ENCODE measurements at regions not wholly inside any gene's neighbourhood (a gene's known extent, or its start where the extent isn't known, plus 50 kb on each side); places are given as distances from the start of the nearest gene placed in this dataset.

DNA sequence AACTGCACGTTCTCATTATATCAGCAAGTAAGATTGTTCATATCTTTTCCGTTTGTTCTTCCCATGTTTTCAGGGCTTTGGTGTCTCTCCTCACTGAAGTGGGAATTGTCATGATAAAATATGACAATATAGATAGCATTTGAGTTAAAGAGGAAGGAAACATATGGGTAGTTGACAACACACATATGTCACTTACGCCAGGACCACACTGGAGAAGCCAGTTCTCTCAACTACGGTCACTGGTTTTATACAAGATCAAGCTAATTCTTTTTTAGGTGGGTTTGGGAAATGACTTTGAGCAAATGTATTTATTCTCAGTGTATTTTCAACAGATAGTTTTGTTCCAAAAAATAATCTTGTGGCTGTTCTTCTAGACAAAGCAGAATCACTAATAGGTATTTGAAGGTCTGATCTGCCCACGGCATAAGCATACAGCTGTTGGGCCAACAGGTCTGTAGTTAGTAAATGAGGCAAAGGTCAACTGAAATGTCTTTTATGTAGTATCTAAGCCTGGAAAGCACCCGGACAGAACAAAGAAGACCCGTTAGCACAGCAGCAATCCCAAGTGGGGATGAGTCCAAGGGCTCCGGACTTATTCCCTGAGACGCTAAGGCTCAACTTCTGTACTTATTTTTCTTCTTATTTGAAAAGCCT is 433.6 kb upstream of the ZP4 start:
- TF ChIP-seq POLR2AphosphoS5 (IDR thresholded peaks at IDR 0.05) = no peak
- no peak for TF ChIP-seq POLR2A (IDR thresholded peaks at IDR 0.05)
- TF ChIP-seq, protein P1, sequence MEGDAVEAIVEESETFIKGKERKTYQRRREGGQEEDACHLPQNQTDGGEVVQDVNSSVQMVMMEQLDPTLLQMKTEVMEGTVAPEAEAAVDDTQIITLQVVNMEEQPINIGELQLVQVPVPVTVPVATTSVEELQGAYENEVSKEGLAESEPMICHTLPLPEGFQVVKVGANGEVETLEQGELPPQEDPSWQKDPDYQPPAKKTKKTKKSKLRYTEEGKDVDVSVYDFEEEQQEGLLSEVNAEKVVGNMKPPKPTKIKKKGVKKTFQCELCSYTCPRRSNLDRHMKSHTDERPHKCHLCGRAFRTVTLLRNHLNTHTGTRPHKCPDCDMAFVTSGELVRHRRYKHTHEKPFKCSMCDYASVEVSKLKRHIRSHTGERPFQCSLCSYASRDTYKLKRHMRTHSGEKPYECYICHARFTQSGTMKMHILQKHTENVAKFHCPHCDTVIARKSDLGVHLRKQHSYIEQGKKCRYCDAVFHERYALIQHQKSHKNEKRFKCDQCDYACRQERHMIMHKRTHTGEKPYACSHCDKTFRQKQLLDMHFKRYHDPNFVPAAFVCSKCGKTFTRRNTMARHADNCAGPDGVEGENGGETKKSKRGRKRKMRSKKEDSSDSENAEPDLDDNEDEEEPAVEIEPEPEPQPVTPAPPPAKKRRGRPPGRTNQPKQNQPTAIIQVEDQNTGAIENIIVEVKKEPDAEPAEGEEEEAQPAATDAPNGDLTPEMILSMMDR (IDR thresholded peaks at IDR 0.05) = no peak

DNA sequence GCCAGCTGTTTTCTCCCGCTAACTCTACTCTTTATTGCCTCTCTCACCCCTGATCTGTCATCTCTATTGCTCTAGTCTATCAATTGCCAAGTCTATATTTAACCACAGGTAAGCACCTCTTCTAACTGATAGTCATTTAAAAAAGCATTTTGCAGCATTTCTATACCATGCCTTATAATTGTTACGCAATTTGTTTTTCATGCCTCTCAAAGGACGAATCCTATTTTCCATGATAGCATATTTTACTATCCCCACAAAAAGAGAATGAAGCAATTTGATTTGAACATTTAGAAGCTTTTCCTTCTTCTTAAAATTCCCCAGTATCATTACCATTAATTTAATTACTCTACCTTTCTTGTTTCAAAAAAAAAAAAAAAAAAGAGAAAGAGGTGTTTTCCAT is 432.8 kb upstream of the ZP4 start:
- H3K9me3 ChIP-seq = no peaks in the 10 kb centered on the region
- H3K4me1 ChIP-seq (replicated peaks) = no peaks in the 10 kb centered on the region
- no peaks in the 10 kb centered on the region for H3K36me3 ChIP-seq
- no peak overlapping the region for H3K4me3 ChIP-seq
- intact Hi-C loops (cut with DNase I) = no loop called here
- no peak for TF ChIP-seq POLR2A (IDR thresholded peaks at IDR 0.05)
- TF ChIP-seq, protein P1 (IDR thresholded peaks at IDR 0.05) = no peak
- TF ChIP-seq POLR2AphosphoS5 (IDR thresholded peaks at IDR 0.05) = no peak
- 85% methylated on average over 3 of the region's 3 CpGs for WGBS
- H3K27ac ChIP-seq = no peak overlapping the region
- H3K27me3 ChIP-seq (replicated peaks; ENCODE audit: insufficient read depth) = no peaks in the 10 kb centered on the region
- no peak for DNase-seq (ENCODE audit: low spot score)

More for the DNA sequence above, 433.6 kb upstream of the ZP4 start:
- H3K27me3 ChIP-seq (replicated peaks; ENCODE audit: insufficient read depth) = no peaks in the 10 kb centered on the region
- intact Hi-C loops (cut with DNase I) = no loop called here
- no peak overlapping the region for H3K27ac ChIP-seq
- no peak overlapping the region for H3K4me3 ChIP-seq
- no peaks in the 10 kb centered on the region for H3K9me3 ChIP-seq
- no peak for DNase-seq (ENCODE audit: low spot score)
- no peaks in the 10 kb centered on the region for H3K36me3 ChIP-seq
- 83% methylated on average over 9 of the region's 9 CpGs for WGBS
- H3K4me1 ChIP-seq (replicated peaks) = no peaks in the 10 kb centered on the region

DNA sequence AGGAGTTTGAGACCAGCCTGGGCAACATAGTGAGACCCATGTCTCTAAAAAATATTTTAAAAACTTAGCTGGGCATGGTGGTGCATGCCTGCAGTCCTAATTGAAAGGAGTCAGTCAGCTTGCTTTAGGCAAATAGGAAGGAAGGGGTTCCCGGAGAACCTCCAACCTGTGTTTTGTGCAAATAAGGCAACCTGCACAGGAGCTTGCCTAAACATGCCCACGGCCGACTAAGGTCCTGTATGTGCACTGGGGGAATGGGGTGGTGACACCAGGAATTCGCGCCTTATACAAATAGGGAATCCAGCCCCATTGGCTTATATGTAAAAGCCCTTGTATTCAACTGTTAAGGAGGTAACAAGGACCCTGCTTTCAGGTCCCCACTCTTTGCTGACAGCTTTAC is 429.2 kb upstream of the ZP4 start:
- intact Hi-C loops (cut with DNase I) = no loop called here
- Histone ChIP-seq H3K36me3 (no peaks in the 10 kb centered on the region), H3K27ac (no peak overlapping the region), H3K27me3 (replicated peaks; ENCODE audit: insufficient read depth) (no peaks in the 10 kb centered on the region), H3K4me1 (replicated peaks) (no peaks in the 10 kb centered on the region), H3K9me3 (no peaks in the 10 kb centered on the region), H3K4me3 (no peak overlapping the region)
- DNase-seq (ENCODE audit: low spot score) = no peak
- TF ChIP-seq, protein P1 (IDR thresholded peaks at IDR 0.05) = no peak
- no peak for TF ChIP-seq POLR2A (IDR thresholded peaks at IDR 0.05)
- TF ChIP-seq POLR2AphosphoS5 (IDR thresholded peaks at IDR 0.05) = no peak
- 53% methylated on average over 5 of the region's 5 CpGs for WGBS

DNA sequence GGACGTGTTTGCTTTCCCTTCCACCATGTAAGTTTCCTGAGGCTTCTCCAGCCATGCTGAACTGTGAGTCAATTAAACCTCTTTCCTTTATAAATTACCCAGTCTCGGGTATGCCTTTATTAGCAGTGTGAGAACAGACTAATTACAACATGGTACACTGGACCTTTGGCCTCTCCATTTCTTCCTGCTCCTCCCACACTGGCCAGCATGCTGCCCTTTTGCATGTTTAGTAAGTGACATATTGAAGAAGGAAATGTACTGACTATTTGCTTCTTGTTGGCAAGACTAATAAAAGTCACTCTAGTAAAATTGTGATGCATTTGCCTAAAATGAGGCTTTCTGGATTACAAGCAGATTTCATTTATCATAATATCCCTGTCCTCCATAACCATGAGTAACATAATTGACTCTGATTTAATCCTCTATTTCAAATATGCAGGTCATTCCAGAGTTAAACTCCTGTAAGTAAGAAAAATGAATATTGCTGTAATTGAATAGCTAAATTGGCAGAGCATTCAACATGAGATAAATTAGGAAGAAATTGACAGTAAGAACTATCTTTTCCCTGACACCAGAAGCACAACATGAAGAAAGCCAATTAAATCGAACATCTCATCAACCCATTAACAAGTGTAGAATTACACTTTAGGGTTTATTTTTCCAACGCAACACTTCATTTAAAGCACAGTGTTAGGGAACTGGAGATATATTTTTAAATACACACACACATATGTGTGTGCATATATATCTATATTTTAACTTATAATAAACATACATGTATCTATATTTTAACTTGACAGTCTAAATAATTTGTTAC is 427.8 kb upstream of the ZP4 start:
- WGBS = 58% methylated on average over 4 of the region's 4 CpGs
- H3K27ac ChIP-seq = no peak overlapping the region

More for the DNA sequence above, 427.8 kb upstream of the ZP4 start:
- Histone ChIP-seq H3K4me3 (no peak overlapping the region), H3K4me1 (replicated peaks) (no peaks in the 10 kb centered on the region), H3K9me3 (no peaks in the 10 kb centered on the region), H3K27me3 (replicated peaks; ENCODE audit: insufficient read depth) (no peaks in the 10 kb centered on the region), H3K36me3 (no peaks in the 10 kb centered on the region)
- TF ChIP-seq POLR2AphosphoS5 (IDR thresholded peaks at IDR 0.05) (no peak), POLR2A (IDR thresholded peaks at IDR 0.05) (no peak)
- TF ChIP-seq, protein P1 (IDR thresholded peaks at IDR 0.05) = no peak
- DNase-seq (ENCODE audit: low spot score) = no peak
- intact Hi-C loops (cut with DNase I) = no loop called here
